ENCODE measurements at regions not wholly inside any gene's neighbourhood (a gene's known extent, or its start where the extent isn't known, plus 50 kb on each side); places are given as distances from the start of the nearest gene placed in this dataset.

- Histone ChIP-seq H3K4me2 (ENCODE audit: low read length) (no peak overlapping the region), H2AFZ (ENCODE audit: low read length) (no peak overlapping the region), H3K4me3 (ENCODE audit: low read depth, low read length, poor library complexity, severe bottlenecking) (no peak overlapping the region), H4K20me1 (ENCODE audit: insufficient read depth, low read length) (no peaks in the 10 kb centered on the region), H3K4me1 (ENCODE audit: insufficient read depth, low read length, poor library complexity, severe bottlenecking) (no peaks in the 10 kb centered on the region), H3K36me3 (ENCODE audit: insufficient read depth, low read length) (no peaks in the 10 kb centered on the region), H3K27ac (ENCODE audit: low read depth, low read length, poor library complexity, severe bottlenecking) (no peak overlapping the region), H3K79me2 (ENCODE audit: insufficient read depth, low read depth, low read length) (no peaks in the 10 kb centered on the region), H3K9me2 (ENCODE audit: insufficient read depth, low read length) (no peaks in the 10 kb centered on the region), H3K9me3 (ENCODE audit: low read length) (no peaks in the 10 kb centered on the region)
- no peak for DNase-seq (ENCODE audit: low spot score)
- no TSS peak for BruUV-seq (replicated peaks)
- CTCF ChIA-PET (ENCODE audit: unreplicated experiment): no interaction called here
- intact Hi-C loops (cut with micrococcal nuclease; ENCODE audit: unreplicated experiment): no loop called here
- TF ChIP-seq, protein P1, sequence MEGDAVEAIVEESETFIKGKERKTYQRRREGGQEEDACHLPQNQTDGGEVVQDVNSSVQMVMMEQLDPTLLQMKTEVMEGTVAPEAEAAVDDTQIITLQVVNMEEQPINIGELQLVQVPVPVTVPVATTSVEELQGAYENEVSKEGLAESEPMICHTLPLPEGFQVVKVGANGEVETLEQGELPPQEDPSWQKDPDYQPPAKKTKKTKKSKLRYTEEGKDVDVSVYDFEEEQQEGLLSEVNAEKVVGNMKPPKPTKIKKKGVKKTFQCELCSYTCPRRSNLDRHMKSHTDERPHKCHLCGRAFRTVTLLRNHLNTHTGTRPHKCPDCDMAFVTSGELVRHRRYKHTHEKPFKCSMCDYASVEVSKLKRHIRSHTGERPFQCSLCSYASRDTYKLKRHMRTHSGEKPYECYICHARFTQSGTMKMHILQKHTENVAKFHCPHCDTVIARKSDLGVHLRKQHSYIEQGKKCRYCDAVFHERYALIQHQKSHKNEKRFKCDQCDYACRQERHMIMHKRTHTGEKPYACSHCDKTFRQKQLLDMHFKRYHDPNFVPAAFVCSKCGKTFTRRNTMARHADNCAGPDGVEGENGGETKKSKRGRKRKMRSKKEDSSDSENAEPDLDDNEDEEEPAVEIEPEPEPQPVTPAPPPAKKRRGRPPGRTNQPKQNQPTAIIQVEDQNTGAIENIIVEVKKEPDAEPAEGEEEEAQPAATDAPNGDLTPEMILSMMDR (conservative IDR thresholded peaks at IDR 0.05; ENCODE audit: low read length): no peak
- no peak for TF ChIP-seq EZH2phosphoT487 (IDR thresholded peaks at IDR 0.05; ENCODE audit: borderline replicate concordance, low read depth, low read length)
- POLR2A ChIA-PET: interaction anchor here (1.2 kb wide), 1 partner anchor 404 kb away, joined by 3 read pairs; no protein-coding TSS in a partner anchor
These were observed 88.4 kb upstream of the TBC1D5 start for GRCh38 chr3:17830788-17831187.

DNA sequence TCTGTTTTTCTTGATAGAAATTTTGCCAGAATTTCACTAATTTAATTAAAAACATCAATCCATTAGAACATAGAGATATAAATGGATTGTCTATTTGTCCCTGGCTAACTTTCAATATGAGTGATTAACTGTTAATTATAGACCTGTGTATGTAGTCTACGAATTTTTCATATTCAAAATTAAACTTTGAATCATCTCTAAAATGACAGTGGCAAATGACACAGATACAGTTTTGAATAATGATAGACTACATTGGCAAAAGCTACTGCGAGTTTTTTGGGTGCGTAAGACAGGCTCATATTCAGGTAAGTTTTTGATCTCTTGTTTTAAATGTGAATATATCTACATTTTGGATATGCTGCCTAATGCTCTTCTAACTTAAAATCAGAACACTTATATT is 86.0 kb upstream of the TBC1D5 start:
- Histone ChIP-seq H3K36me3 (ENCODE audit: insufficient read depth, low read length) (no peaks in the 10 kb centered on the region), H3K9me3 (ENCODE audit: low read length) (no peaks in the 10 kb centered on the region), H3K4me3 (ENCODE audit: low read depth, low read length, poor library complexity, severe bottlenecking) (no peak overlapping the region), H3K27ac (ENCODE audit: low read depth, low read length, poor library complexity, severe bottlenecking) (no peak overlapping the region), H3K9me2 (ENCODE audit: insufficient read depth, low read length) (no peaks in the 10 kb centered on the region), H4K20me1 (ENCODE audit: insufficient read depth, low read length) (no peaks in the 10 kb centered on the region), H2AFZ (ENCODE audit: low read length) (no peak overlapping the region), H3K79me2 (ENCODE audit: insufficient read depth, low read depth, low read length) (no peaks in the 10 kb centered on the region), H3K4me2 (ENCODE audit: low read length) (no peak overlapping the region), H3K4me1 (ENCODE audit: insufficient read depth, low read length, poor library complexity, severe bottlenecking) (no peaks in the 10 kb centered on the region)
- CTCF ChIA-PET (ENCODE audit: unreplicated experiment): no interaction called here
- BruUV-seq (replicated peaks): no TSS peak
- POLR2A ChIA-PET: interaction anchor here (0.6 kb wide), 1 partner anchor 472 kb away, joined by 4 read pairs; no protein-coding TSS in a partner anchor
- no peak for TF ChIP-seq EZH2phosphoT487 (IDR thresholded peaks at IDR 0.05; ENCODE audit: borderline replicate concordance, low read depth, low read length)
- TF ChIP-seq, protein P1 (conservative IDR thresholded peaks at IDR 0.05; ENCODE audit: low read length): no peak
- intact Hi-C loops (cut with micrococcal nuclease; ENCODE audit: unreplicated experiment): no loop called here
- DNase-seq (ENCODE audit: low spot score): no peak

GRCh38 chr3:17825298-17825697 is 82.9 kb upstream of the TBC1D5 start:
- DNase-seq (ENCODE audit: low spot score): no peak
- Histone ChIP-seq H3K4me1 (ENCODE audit: insufficient read depth, low read length, poor library complexity, severe bottlenecking) (no peaks in the 10 kb centered on the region), H3K36me3 (ENCODE audit: insufficient read depth, low read length) (no peaks in the 10 kb centered on the region), H3K4me2 (ENCODE audit: low read length) (no peak overlapping the region), H4K20me1 (ENCODE audit: insufficient read depth, low read length) (no peaks in the 10 kb centered on the region), H3K27ac (ENCODE audit: low read depth, low read length, poor library complexity, severe bottlenecking) (no peak overlapping the region), H2AFZ (ENCODE audit: low read length) (no peak overlapping the region), H3K9me2 (ENCODE audit: insufficient read depth, low read length) (no peaks in the 10 kb centered on the region), H3K9me3 (ENCODE audit: low read length) (no peaks in the 10 kb centered on the region), H3K79me2 (ENCODE audit: insufficient read depth, low read depth, low read length) (no peaks in the 10 kb centered on the region), H3K4me3 (ENCODE audit: low read depth, low read length, poor library complexity, severe bottlenecking) (no peak overlapping the region)
- ChIA-PET CTCF (ENCODE audit: unreplicated experiment) (no interaction called here), POLR2A (no interaction called here)
- TF ChIP-seq, protein P1 (conservative IDR thresholded peaks at IDR 0.05; ENCODE audit: low read length): no peak
- TF ChIP-seq EZH2phosphoT487 (IDR thresholded peaks at IDR 0.05; ENCODE audit: borderline replicate concordance, low read depth, low read length): no peak
- no TSS peak for BruUV-seq (replicated peaks)
- intact Hi-C loops (cut with micrococcal nuclease; ENCODE audit: unreplicated experiment): no loop called here
